NCI-H128 (cell line): ENCODE measurements at regions not wholly inside any gene's neighbourhood (a gene's known extent, or its start where the extent isn't known, plus 50 kb on each side); places are given as distances from the start of the nearest gene placed in this dataset.

Experiments used
- DNase-seq: peaks from one replicate; lab custom pipeline; 2025; ENCODE audit not compliant: unreplicated experiment; lab: John Stamatoyannopoulos, UW

DNA sequence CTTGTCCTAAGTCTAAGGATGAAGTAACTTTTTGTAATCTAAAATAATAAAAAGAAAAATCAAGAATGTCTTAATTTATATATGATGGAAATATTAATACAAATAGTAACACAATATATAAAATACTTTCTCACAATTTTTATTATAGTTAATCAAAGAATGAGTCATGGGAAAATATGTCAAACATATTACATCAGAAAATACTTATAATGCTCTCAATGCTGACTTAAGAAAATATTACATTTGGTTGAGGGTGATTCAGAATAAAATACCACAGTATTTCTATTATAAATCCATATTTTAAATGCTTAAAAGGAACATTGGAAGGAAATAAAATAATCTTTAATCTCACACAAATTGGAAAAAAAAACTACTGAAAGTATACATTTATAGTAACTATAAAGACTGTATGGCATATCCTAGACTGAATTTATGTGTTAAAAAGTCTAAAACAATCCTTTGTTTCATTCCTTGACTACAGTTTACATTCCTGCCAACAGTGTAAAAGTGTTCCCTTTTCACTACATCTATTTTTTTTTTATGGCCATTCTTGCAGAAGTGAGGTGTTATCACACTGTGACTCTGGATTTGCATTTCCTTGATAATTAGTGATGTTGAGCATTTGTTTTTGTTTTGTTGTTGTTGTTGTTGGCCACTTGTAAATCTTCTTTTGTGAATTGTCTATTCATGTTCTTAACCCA lies 1573.5 kb upstream of the ACVR2A start:
- no peak for DNase-seq

DNA sequence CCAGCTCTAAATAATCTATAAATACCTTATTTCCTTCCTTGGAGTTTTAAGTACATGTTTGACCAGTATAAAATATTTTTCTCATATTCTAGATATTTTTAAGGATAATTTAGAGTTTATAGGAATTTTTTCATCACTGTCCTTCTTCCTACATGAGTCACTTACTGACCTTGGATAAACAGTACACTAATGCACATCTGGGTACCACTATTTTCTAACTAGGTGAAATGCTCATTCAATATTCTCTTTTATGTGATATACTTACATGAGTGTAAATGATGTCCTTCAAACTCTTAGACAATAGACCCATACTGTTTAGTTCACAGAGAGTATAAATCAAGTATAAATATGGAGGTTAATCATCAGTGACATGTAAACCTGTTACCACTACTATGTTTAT lies 1574.2 kb upstream of the ACVR2A start:
- no peak for DNase-seq

DNA sequence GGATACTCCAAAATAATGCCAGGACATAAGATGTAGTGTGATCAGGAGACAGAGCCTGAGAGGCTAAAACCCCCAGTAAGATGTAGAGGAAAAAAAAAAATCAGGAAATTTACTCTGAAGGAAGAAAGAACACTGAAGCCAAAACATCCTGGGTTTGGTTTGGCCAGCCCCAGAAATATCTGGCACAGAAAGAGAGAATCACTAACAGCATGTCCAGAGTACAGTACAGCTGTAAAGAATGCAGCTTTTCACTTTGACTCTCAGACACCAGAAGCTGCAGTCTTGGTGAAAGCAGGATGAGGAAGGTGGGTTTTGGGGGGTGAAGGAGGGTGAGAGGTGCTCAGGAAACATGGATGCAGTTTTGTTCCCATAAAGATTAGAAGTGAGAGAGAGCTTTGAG lies 1577.7 kb upstream of the ACVR2A start:
- no peak for DNase-seq

DNA sequence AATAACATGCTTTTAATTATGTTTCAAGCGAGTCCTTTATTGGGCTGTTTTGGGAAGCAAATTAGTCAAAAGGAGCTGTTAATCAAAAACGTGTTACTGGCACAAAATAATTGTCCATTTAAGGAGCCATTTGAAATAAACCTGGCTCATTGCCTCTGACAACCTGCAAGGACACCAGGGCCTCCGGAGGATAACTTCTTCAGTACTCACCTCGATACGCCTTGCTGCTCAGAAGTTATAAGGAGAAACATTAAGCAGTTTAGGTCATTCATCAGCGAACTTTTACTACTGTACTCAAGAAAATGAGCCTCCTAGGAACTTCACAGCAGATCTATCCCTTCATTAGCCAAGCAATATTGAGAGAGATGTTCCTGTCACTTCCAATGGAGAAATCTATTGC lies 1579.2 kb upstream of the ACVR2A start:
- DNase-seq = no peak

DNA sequence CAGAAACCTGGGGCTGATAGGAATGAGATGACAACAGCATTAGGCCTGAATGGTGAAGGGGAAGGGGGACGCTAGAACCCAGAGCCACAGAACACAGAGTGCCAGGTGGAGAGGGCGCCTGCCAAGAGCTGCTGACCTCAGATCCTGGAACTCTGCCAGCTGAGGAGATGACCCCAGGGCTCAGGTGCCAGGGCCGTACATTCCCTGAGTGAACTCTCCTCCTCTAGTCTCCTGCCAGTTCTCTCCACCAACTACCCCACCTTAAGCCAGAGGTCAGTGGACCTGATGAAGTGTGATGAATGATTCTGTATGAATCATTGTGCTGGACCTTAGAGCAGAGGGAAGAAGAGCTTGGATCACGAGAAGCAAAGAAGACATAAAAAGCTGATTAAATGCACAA lies 1582.2 kb upstream of the ACVR2A start:
- no peak for DNase-seq

DNA sequence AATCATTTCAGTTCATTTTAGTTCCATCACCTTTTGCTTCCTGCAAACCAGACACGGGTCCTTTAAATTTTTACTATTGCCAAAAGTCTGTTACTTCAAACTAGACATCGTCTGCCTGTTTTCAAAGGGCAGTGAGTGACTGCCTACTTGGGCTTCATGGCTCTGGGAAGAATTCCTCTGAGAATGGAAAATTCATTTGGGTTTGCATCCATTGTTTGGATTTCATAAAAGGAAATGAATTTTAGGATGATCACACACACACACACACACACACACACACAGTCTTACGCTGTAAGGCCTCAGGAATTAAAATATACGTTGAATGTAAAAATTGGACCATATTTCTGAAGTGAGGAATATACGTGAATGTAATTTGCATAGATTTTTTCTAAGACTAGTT lies 1584.3 kb upstream of the ACVR2A start:
- DNase-seq = no peak

DNA sequence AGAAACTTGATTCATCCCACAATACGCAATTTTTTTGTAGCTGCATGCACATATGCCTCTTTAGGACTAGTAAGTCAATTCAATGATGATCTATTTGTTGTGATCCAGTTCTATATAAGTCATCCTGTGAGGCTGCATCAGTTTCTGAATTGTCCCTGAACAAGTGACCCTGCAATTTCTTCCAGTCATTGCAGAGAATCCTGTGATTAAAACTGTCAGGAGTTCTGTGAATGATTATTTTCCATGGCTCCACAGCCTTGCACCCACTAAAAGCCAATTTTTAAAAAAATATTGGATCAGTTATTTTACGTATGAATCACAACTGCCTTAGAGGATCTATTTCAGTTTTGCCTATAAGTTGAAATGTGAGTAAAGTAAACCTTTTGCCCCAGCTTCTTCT lies 1585.0 kb upstream of the ACVR2A start:
- DNase-seq = no peak

DNA sequence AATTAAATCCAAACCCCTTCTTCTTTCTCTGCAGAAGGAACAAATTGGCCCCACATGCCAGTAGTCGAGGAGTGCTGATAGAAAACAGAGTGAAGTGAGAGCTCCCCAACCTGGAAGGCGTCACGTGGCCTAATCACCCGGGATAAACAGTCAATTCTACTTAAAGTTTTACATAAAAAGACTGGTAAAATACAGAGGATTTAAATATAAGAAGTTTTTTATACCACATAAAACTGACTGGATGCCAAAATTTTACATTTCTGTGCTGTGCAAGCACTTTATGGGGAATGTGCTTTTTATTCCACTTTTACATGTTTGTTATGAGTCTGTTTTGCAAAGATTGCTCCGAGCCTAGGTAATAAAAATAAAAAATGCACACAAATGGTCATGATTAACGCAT lies 1586.8 kb upstream of the ACVR2A start:
- DNase-seq = no peak

DNA sequence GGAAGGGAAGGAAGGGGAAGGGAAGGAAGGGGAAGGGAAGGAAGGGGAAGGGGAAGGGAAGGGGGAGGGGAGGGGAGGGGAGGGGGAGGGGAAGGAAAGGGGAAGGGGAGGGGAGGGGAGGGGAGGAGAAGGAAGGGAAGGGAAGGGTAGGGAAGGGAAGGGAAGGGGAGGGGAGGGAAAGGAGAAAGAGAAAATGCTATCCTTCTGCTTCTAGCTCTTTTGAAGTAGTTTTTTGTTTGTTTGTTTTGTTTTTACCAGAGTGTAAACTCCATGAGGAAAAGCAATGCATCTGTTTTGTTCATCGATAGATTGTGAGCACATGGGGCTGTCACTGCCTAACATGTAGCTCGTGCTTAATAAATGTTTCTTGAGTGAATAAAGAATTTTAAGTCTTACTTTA lies 1592.7 kb upstream of the ACVR2A start:
- no peak for DNase-seq

DNA sequence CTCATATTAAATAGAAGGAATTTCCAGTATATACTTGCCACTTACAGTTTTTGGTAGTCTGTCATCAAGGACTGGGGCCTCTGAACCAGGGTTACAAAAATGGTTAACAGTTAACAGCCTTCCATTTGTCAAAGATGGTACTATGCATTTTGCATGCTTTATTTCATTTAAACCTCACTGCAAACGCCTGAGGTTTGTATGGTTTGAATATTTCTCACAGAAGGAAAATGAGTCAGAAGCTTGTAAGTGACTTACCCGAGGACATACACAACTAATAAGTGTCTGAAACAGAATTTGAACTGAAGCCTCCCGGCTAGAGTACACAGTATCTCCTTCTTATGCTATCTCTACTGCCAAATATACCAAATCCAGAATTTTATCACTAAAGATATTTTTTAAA lies 1593.5 kb upstream of the ACVR2A start:
- DNase-seq = no peak

DNA sequence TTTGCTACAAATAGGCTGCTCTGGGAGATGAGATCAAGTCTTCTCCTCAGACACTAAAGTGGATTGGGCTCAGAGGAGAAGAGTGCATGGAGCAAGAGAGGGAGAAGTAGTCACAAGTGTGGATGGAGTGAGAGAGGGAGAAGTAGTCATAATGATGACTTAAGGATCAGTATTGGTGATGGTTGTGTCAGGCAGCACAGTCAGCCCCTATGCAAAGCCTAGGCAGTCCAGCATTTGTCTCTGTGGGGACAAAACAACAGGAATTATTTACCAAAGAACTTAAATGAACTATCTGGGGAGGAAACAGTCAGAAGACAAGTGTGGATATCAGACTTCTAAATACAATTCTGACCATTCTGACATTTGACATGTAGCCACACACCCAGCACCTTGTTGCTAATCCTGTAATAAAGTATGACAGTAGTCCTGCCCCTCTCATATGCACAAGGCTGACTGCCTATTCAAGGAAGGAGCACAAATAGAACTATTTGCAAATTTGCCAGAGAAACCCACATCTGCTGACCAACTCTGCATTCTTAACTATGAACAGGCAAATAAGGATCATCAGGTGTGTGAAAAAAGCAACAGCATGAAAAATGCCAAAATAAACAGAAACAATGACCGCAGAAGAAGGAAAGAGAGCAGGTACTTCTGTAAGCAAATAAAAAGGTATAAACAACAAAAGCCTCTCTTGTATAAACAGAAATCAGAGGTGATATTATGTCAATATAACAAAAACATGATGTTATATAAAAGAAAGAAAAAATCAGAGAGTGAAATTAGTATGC lies 1597.9 kb upstream of the ACVR2A start:
- DNase-seq = no peak

DNA sequence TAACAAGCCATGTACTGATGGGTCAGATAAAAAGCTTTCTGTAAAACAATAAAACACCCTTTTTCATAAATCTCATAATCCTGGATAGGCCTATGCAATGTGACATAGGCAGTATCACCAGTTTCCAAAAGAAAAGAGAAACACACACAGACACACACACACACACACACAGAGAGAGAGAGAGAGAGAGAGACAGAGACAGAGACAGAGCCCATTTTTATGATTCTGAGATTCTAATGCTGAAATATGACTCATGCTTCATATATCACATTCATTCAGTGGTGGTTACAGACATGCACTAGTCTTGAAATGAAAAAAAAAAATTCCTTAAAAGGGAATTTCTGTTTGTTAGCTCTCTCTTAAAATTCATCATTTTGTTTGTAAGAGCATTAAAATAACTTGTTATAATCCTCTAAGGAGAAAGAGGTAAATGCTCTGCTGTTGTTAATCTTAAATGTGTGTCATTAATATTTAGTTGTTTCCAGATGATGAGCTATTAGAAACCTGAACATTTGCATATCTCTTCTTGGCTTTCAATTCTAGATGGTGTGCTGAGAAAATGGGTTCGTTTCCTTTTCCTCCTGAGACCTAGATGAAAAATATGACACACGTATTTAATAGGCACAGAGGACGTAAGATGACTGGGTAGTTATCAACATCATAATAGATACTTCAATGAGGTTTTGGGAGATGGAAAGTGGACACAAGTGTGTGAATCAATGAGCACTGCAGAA lies 1598.7 kb upstream of the ACVR2A start:
- no peak for DNase-seq

DNA sequence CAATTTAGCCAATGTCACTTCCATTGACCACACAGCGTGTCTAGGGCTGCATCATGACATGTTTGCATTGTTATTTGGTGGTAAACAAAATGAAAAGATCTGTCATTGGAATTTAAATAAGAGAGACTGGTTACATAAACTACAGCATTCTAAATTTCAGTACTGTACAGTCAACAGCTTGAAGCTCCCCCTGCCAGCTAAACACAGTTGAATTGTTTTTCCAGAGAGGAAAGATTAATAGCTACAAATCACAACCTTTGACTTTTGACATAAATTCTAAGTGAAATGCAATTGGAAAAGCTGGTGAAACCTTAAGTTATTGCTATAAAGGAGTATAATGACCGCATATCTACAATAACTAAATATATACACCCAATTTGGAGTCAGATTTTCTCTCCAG lies 1600.0 kb upstream of the ACVR2A start:
- DNase-seq = no peak

DNA sequence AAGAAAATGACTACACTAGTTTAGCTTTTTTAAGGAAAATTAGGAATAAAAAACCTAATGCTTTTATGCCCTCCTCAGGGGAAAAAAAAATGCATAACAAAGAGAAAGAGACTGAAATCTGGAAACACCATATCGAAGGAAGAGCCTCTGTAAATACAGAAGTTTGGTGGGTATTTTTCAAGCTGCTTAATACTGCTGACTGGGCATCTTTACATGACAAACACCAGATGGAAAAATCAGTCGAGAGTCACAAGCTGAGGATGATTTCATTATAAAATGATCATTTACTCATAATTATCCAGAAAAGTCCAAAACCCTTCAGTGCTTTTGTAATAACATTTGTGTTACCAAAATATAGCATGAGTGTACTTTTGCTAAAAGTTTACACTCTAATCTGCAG lies 1600.7 kb upstream of the ACVR2A start:
- DNase-seq = no peak

DNA sequence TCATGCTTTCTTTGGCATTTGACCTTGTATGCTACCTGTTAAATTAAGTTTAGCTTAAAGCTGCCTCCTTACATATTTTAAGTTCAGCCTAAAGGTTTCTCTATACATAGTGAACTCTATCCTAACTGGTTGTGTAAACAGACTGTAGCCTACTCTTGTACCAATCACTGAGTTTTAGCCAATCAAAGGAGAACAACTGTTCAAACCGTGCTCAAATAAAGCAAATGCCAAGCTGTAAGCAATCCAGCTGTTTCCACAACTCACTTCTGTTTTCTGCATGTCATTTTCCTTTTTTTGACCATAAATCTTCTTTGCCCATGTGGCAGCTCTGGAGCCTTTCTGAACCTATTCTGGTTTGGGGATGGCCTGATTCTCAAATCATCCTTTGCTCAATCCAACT lies 1603.8 kb upstream of the ACVR2A start:
- DNase-seq = no peak

DNA sequence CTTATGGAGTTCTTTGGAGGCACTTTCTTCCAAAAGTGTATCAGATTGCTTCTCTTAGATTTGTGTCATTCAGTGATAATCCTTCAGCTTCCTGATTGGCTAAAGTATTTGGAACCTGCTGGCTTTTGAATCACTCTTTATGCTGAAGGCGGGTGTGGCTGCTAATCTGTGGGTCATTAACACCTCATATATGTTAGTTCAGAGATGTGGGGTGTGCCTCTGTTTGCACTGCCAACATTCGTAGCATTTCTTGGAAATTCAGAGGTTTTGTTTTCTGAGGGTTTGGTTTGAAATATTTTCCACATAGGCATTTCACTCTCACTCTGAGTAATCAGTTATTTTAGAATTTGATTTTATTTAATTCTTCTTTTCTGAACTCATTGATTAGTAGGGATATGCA lies 1604.4 kb upstream of the ACVR2A start:
- DNase-seq = no peak

DNA sequence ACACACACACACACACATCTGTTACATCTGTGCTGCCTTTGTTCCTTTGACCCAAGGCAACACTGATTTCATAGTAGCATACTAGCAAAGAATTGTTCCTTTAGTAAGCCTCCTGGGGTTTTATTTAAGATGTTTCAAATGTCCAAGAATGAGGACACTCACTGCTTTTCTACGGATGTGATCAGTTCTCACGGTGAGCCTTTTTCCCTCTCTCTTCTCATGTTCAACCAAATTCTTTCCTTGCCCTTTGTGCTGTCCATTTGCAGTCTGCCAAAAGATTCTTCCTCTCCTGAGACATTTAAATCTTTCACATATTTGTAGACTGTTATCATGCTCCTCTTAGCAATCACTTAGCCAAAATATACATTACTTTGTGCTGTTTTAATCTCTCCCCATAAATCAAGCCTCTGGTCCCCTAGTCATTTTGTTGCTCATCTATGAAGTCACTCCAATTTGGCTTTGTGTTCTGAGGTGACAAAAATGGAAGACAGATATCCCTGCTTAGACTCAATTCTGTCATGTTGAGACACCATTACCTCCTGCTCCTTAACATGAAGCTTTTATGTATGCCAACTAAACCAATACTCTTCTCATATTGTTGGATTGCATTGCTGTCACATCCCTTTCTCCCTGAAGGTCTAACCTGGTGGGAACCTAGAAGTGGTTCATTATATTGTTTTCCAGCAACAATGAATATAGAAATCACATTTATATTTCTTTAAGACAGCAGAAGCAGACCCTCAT lies 1605.3 kb upstream of the ACVR2A start:
- DNase-seq = no peak

DNA sequence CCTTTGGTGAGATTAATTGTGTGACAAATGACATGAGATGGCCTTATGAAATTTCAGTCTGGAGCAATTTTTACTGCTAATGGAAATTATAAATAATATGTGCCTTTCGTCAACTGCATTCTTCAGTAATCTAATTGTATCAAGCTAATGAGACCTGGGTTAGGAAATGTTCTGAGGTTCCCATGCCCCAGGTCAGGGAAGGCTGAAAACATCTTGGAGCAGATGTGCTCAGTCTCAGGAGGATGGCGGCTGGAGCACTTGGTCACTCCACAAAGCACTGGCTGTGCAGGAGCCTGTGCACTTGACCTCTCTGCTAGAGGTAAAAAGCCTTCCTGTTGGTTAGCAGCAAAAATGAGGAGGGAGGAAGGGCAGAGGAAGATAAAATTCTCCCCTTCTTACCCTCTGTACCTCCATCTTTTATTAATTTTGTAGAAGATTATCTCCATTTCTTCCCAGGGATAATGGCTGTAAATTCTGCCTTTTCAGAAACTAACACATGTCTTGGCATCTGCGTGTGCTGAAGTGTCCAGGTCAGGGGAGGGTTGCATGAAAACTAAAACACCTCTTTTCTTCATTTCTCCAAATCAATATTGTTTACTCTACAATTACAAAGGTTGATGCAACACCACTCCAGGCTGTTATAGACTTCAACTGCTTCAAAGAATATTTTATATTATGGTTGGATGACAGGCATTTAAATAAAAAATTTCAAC lies 1606.4 kb upstream of the ACVR2A start:
- no peak for DNase-seq

DNA sequence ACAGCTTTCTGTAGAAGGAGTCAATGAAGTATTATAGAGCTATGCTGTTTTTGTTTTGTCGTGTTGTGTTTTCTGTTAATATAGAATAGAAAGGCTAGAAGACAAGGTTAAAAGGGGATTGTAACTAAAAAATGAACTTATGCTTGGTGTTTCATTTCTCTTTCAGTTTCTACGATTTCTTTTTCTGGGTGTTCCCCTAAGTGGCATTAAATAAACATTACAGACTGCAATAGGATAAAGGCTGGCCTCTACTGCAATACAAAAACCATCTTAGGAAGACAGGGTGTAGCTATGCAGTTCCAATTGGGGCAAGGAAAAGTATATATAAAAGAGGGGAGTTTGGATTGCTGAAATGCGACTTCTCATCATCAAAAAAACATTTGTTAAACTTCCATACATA lies 1609.7 kb upstream of the ACVR2A start:
- DNase-seq = no peak

DNA sequence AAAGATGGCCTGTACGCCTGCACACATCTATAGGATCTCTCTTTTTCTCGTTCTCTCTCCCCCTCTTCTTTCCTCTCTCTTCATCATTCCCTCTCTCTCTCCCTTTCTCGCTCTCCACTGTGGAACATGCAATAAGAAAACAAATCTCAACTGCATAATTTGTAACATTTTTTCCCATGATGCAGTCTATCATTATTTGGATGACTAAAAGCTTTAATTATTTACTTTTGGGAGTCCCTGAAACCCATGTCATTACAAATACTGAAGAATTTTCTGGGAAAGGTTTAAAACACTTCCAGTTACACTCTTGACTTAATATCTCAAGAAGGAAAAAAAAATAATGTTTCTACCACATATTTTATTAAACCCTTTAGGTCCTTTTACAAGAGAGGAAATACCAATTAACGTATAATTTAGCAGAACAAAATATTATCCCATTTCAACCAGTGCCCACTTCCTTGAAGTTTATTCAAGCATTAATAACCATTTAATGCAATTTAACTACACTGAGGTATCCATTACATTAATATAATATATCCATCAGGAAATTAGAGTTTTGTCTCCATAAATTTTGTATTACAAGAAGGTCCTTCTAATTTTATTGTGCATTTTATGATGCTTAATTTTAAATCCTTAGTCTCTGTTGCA lies 1615.2 kb upstream of the ACVR2A start:
- no peak for DNase-seq
